OCI-LY7 (cell line): ENCODE measurements at regions not wholly inside any gene's neighbourhood (a gene's known extent, or its start where the extent isn't known, plus 50 kb on each side); places are given as distances from the start of the nearest gene placed in this dataset.
"Not testable (repeated sequence)": the region's sequence is repeated elsewhere in the genome, so short reads cannot be mapped to it uniquely, and the experiment has no call there.

Experiments
- BruUV-seq: library from RNA; stranded (reverse); fragments of 400-500 nt; replicated peaks from 2 replicates; lab custom pipeline; 2021; lab: Mats Ljungman, UMichigan
- CTCF ChIA-PET: fragments of 300-600 bp; sonication (Branson Sonifier 250); formaldehyde crosslinking; loops from one replicate; lab custom pipeline; 2022; ENCODE audit warnings: antibody characterized with exemption; ENCODE audit not compliant: unreplicated experiment; lab: Charles Lee
- POLR2A ChIA-PET: fragments of 300-600 bp; sonication (Branson Sonifier 250); formaldehyde crosslinking; loops from one replicate; lab custom pipeline; 2022; ENCODE audit warnings: antibody characterized with exemption; lab: Charles Lee
- DNase-seq: peaks from one replicate; pipeline ENCODE4 v3.0.0-alpha.2; 2015; ENCODE audit warnings: low spot score
- H2AFZ ChIP-seq: fragments of 200-600 bp; sonication (generic), shearing (Covaris generic); 2 replicates; pipeline ENCODE4 v1.6.1; 2014; ENCODE audit warnings: mild to moderate bottlenecking, antibody characterized with exemption, low read length, moderate library complexity
- H3K27ac ChIP-seq: fragments of 200-600 bp; sonication (generic); 2 replicates; pipeline ENCODE4 v1.5.1; 2014; ENCODE audit warnings: mixed run types, low read depth, mild to moderate bottlenecking, moderate library complexity, low read length, inconsistent platforms; ENCODE audit not compliant: poor library complexity, severe bottlenecking
- H3K36me3 ChIP-seq: fragments of 200-600 bp; sonication (generic); 2 replicates; pipeline ENCODE4 v1.6.1; 2014; ENCODE audit warnings: mild to moderate bottlenecking, antibody characterized with exemption, low read length, moderate library complexity, mixed read lengths; ENCODE audit not compliant: insufficient read depth
- H3K4me1 ChIP-seq: fragments of 200-600 bp; sonication (generic); 2 replicates; pipeline ENCODE4 v1.5.1; 2014; ENCODE audit warnings: mild to moderate bottlenecking, low read length; ENCODE audit not compliant: insufficient read depth, poor library complexity, severe bottlenecking
- H3K4me2 ChIP-seq: fragments of 200-600 bp; sonication (generic); 2 replicates; pipeline ENCODE4 v1.6.1; 2014; ENCODE audit warnings: mild to moderate bottlenecking, low read length
- H3K4me3 ChIP-seq: fragments of 200-600 bp; sonication (generic); 2 replicates; pipeline ENCODE4 v1.5.1; 2014; ENCODE audit warnings: mild to moderate bottlenecking, low read depth, low read length; ENCODE audit not compliant: poor library complexity, severe bottlenecking
- H3K79me2 ChIP-seq: fragments of 200-600 bp; sonication (generic); 2 replicates; pipeline ENCODE4 v1.6.1; 2016; ENCODE audit warnings: low read depth, mild to moderate bottlenecking, low read length, moderate library complexity, mixed read lengths; ENCODE audit not compliant: insufficient read depth
- H3K9me2 ChIP-seq: fragments of 200-600 bp; sonication (generic); 2 replicates; pipeline ENCODE4 v1.6.1; 2016; ENCODE audit warnings: mild to moderate bottlenecking, low read length, mixed read lengths; ENCODE audit not compliant: insufficient read depth
- H3K9me3 ChIP-seq: fragments of 200-600 bp; sonication (generic); 2 replicates; pipeline ENCODE4 v1.6.1; 2014; ENCODE audit warnings: mild to moderate bottlenecking, mixed run types, low read length, mixed read lengths
- H4K20me1 ChIP-seq: fragments of 200-600 bp; sonication (generic); 2 replicates; pipeline ENCODE4 v1.6.1; 2014; ENCODE audit warnings: mild to moderate bottlenecking, antibody characterized with exemption, low read length, moderate library complexity, mixed read lengths; ENCODE audit not compliant: insufficient read depth
- EZH2phosphoT487 ChIP-seq: fragments of 200-600 bp; sonication (generic); IDR thresholded peaks from 2 replicates; pipeline ENCODE4 v1.6.1; 2018; ENCODE audit warnings: low read depth, borderline replicate concordance, mild to moderate bottlenecking, mixed run types, antibody characterized with exemption, low read length, moderate library complexity, mixed read lengths
- intact Hi-C: fragments of 100-400 bp; cut with micrococcal nuclease; formaldehyde crosslinking; loops from one replicate; pipeline ENCODE4 v1.10.0; 2022; ENCODE audit not compliant: unreplicated experiment
- TF ChIP-seq, protein P1 (sequence below): fragments of 200-600 bp; sonication (generic); conservative IDR thresholded peaks from 2 replicates; pipeline ENCODE4 v1.5.1; 2014; ENCODE audit warnings: mild to moderate bottlenecking, antibody characterized with exemption, low read length, moderate library complexity, mixed read lengths

GRCh38 chr9:36461323-36461722, 61.3 kb upstream of the RNF38 start:
- 0 out of 2 replicates have a peak, but pooled peaks cover 5% of the 10 kb centered on the region for H4K20me1 ChIP-seq
- H3K79me2 ChIP-seq, result peaks cover 17% of the 10 kb centered on the region
- DNase-seq, result no peak
- H3K27ac ChIP-seq, result no peak overlapping the region
- BruUV-seq, result no TSS peak
- H3K36me3 ChIP-seq, result peaks cover 34% of the 10 kb centered on the region
- no peaks in the 10 kb centered on the region for H3K9me3 ChIP-seq
- intact Hi-C loops, result no loop called here
- no peaks in the 10 kb centered on the region for H3K4me1 ChIP-seq
- H2AFZ ChIP-seq, result no peak overlapping the region
- H3K9me2 ChIP-seq, result no peaks in the 10 kb centered on the region
- ChIA-PET POLR2A (interaction anchor here (0.6 to 0.7 kb wide), 2 partner anchors 47 to 1577 kb away, joined by 3 to 4 read pairs; no protein-coding TSS in a partner anchor), CTCF (no interaction called here)
- no peak overlapping the region for H3K4me3 ChIP-seq
- TF ChIP-seq, protein P1, sequence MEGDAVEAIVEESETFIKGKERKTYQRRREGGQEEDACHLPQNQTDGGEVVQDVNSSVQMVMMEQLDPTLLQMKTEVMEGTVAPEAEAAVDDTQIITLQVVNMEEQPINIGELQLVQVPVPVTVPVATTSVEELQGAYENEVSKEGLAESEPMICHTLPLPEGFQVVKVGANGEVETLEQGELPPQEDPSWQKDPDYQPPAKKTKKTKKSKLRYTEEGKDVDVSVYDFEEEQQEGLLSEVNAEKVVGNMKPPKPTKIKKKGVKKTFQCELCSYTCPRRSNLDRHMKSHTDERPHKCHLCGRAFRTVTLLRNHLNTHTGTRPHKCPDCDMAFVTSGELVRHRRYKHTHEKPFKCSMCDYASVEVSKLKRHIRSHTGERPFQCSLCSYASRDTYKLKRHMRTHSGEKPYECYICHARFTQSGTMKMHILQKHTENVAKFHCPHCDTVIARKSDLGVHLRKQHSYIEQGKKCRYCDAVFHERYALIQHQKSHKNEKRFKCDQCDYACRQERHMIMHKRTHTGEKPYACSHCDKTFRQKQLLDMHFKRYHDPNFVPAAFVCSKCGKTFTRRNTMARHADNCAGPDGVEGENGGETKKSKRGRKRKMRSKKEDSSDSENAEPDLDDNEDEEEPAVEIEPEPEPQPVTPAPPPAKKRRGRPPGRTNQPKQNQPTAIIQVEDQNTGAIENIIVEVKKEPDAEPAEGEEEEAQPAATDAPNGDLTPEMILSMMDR, result no peak
- no peak for TF ChIP-seq EZH2phosphoT487
- no peak overlapping the region for H3K4me2 ChIP-seq

GRCh38 chr9:36458430-36458915, 58.4 kb upstream of the RNF38 start:
- H3K4me1 ChIP-seq, H2AFZ ChIP-seq, POLR2A ChIA-PET, H3K9me3 ChIP-seq, H3K9me2 ChIP-seq, DNase-seq, H3K4me3 ChIP-seq, H4K20me1 ChIP-seq, H3K79me2 ChIP-seq, BruUV-seq, H3K4me2 ChIP-seq, H3K27ac ChIP-seq, CTCF ChIA-PET, intact Hi-C loops: not testable (repeated sequence)
- peaks cover 27% of the 10 kb centered on the region for H3K36me3 ChIP-seq

GRCh38 chr9:36457836-36458429, 57.9 kb upstream of the RNF38 start:
- intact Hi-C loops, result no loop called here
- POLR2A ChIA-PET, result interaction anchor here (0.9 to 1.3 kb wide), 3 partner anchors 11 to 249 kb away, joined by 3 to 5 read pairs (median 3); no protein-coding TSS in a partner anchor

More at GRCh38 chr9:36457836-36458429, 57.9 kb upstream of the RNF38 start:
- CTCF ChIA-PET, result no interaction called here
- Histone ChIP-seq H2AFZ (no peak overlapping the region), H3K9me3 (no peaks in the 10 kb centered on the region), H3K4me1 (no peaks in the 10 kb centered on the region), H3K79me2 (peaks cover 10% of the 10 kb centered on the region; the same call in 1 of the 2 replicates), H3K27ac (no peak overlapping the region), H3K4me3 (no peak overlapping the region), H3K9me2 (no peaks in the 10 kb centered on the region), H4K20me1 (0 out of 2 replicates have a peak, but pooled peaks cover 5% of the 10 kb centered on the region), H3K36me3 (peaks cover 22% of the 10 kb centered on the region), H3K4me2 (no peak overlapping the region)
- TF ChIP-seq EZH2phosphoT487, result no peak
- TF ChIP-seq, protein P1, result no peak
- DNase-seq, result no peak
- BruUV-seq, result no TSS peak
